ENCODE measurements at regions not wholly inside any gene's neighbourhood (a gene's known extent, or its start where the extent isn't known, plus 50 kb on each side); places are given as distances from the start of the nearest gene placed in this dataset.

GRCh38 chr3:13199006-13199776 lies 126.0 kb upstream of the IQSEC1 start:
- intact Hi-C loops (cut with DNase I; ENCODE audit: low total_unique reads) = no loop called here
- no peak overlapping the region for H3K4me3 ChIP-seq
- H3K27me3 ChIP-seq = peaks cover 0 to 64% (median 14%) of the 10 kb centered on the region in 3 donors
- H3K9me3 ChIP-seq = no peaks in the 10 kb centered on the region
- TF ChIP-seq POLR2AphosphoS5 (IDR thresholded peaks at IDR 0.05) = no peak
- no peak for TF ChIP-seq EP300 (IDR thresholded peaks at IDR 0.05)
- no peak for TF ChIP-seq POLR2A (IDR thresholded peaks at IDR 0.05)
- no peak for TF ChIP-seq CTCF (IDR thresholded peaks at IDR 0.05)
- 69 to 74% (median 71%) methylated on average over 20 to 25 of the region's 25 CpGs for WGBS, 5 donors
- DNase-seq = no peak
- peaks cover 3 to 14% (median 13%) of the 10 kb centered on the region in 4 donors for H3K4me1 ChIP-seq
- no peak overlapping the region for H3K27ac ChIP-seq
- H3K36me3 ChIP-seq = no peaks in the 10 kb centered on the region

DNA sequence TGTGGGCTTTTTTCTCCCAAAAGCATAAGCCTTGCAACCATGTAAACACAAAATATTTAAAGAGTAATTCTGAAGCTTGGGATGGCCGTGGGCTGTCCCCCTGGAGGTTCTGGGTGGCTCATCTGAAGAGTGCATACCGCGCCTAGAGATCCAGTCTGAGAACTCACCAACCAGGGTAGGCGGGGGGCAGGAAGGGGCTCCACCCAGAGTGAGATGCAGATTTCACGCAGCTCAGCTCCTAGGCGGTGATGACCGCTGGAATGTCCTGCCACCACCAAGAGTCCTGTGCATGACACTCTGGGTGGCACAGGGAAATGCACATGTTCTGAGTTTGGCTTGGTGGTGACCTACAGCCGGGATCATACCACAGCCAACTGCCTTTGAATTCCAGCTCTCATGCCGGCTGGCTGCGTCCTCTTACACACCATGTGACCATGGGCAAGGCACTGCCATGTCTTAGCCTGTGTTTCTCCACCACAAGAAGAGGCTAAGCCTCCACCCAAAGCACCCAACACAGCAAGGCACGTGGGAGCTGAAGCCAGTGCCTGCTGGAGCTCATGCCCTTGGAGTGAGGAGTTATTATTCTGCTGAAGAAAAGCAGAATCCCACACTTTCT lies 125.1 kb upstream of the IQSEC1 start:
- Histone ChIP-seq H3K27ac (no peak overlapping the region), H3K36me3 (no peaks in the 10 kb centered on the region), H3K4me3 (no peak overlapping the region), H3K27me3 (peaks cover 0 to 64% (median 5%) of the 10 kb centered on the region in 3 donors), H3K9me3 (no peaks in the 10 kb centered on the region), H3K4me1 (peaks cover 10 to 20% (median 19%) of the 10 kb centered on the region in 4 donors)
- TF ChIP-seq POLR2AphosphoS5 (IDR thresholded peaks at IDR 0.05) (no peak), CTCF (IDR thresholded peaks at IDR 0.05) (no peak), EP300 (IDR thresholded peaks at IDR 0.05) (no peak), POLR2A (IDR thresholded peaks at IDR 0.05) (no peak)
- intact Hi-C loops (cut with DNase I; ENCODE audit: low total_unique reads) = no loop called here
- 72 to 88% (median 82%) methylated on average over 8 to 11 of the region's 11 CpGs for WGBS, 5 donors
- DNase-seq = no peak

GRCh38 chr3:13197795-13198194 lies 124.6 kb upstream of the IQSEC1 start:
- 85 to 93% (median 90%) methylated on average over 13 of the region's 13 CpGs for whole genome bisulfite sequencing, 5 donors
- DNase-seq = no peak
- Histone ChIP-seq H3K4me1 (peaks cover 10 to 22% (median 19%) of the 10 kb centered on the region in 4 donors), H3K36me3 (no peaks in the 10 kb centered on the region), H3K9me3 (no peaks in the 10 kb centered on the region), H3K27ac (no peak overlapping the region), H3K27me3 (peaks cover 0 to 64% (median 5%) of the 10 kb centered on the region in 3 donors), H3K4me3 (no peak overlapping the region)
- intact Hi-C loops (cut with DNase I; ENCODE audit: low total_unique reads) = no loop called here
- no peak for TF ChIP-seq POLR2A (IDR thresholded peaks at IDR 0.05)
- TF ChIP-seq CTCF (IDR thresholded peaks at IDR 0.05) = no peak
- no peak for TF ChIP-seq POLR2AphosphoS5 (IDR thresholded peaks at IDR 0.05)

DNA sequence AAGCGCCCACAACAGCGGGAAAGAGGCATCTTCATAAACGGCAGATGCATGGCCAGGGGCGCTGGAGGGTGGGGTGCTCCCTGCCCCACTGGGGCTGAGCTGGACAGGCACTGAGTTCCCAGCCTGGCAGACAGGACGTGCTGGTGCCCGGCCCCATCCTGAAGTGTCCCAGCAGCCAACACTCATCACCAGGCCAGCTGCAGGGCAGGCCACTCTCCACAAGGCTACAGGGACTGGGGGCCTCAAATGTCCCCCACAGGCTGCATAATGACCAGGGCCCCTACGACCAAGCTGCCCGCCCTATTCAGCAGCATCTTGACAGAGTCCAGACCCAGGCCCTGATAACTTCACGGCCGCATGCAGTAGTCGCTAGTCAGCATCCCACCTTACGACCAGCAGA lies 124.1 kb upstream of the IQSEC1 start:
- Histone ChIP-seq H3K27me3 (peaks cover 0 to 64% (median 5%) of the 10 kb centered on the region in 3 donors), H3K36me3 (no peaks in the 10 kb centered on the region), H3K4me1 (peaks cover 10 to 22% (median 19%) of the 10 kb centered on the region in 4 donors), H3K4me3 (no peak overlapping the region), H3K27ac (no peak overlapping the region), H3K9me3 (no peaks in the 10 kb centered on the region)
- TF ChIP-seq POLR2A (IDR thresholded peaks at IDR 0.05) = no peak
- no peak for TF ChIP-seq EP300 (IDR thresholded peaks at IDR 0.05)
- no peak for TF ChIP-seq POLR2AphosphoS5 (IDR thresholded peaks at IDR 0.05)
- no peak for TF ChIP-seq CTCF (IDR thresholded peaks at IDR 0.05)
- intact Hi-C loops (cut with DNase I; ENCODE audit: low total_unique reads) = no loop called here
- WGBS, 5 donors = 84 to 90% (median 90%) methylated on average over 7 to 12 of the region's 12 CpGs
- no peak for DNase-seq

Measured in stomach (tissue), 8 donors.